ENCODE measurements at regions not wholly inside any gene's neighbourhood (a gene's known extent, or its start where the extent isn't known, plus 50 kb on each side); places are given as distances from the start of the nearest gene placed in this dataset.

DNA sequence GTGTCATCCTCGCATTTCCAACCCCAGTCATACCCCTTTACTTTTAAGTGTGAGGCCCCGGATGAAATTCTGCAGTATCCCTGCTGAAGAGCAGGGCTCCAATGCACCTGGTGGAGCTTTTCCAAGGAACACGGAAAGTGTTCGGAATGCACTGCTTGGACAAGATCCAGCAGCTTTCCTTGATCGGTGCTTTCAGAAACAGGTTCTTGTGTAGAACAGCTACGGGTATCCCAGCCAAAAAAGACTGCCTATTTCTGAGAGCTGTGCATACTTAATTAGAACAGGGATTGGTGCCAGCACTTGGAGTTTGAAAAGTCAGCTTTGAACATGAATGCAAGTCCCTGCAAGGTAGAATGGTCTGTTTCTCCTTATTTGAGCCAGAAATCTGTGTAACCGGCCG, 87.2 kb upstream of the C1QTNF9B start:
- WGBS, 4 donors: 49 to 67% (median 50%) methylated on average over 8 of the region's 8 CpGs
- Histone ChIP-seq H3K27me3 (peaks cover 0 to 10% (median 0%) of the 10 kb centered on the region in 9 donors), H3K36me3 (no peaks in the 10 kb centered on the region), H3K27ac (no peak overlapping the region), H3K9me3 (no peaks in the 10 kb centered on the region), H3K4me1 (peaks cover 0 to 24% (median 6%) of the 10 kb centered on the region in 12 donors), H3K4me3 (no peak overlapping the region)
- TF ChIP-seq CTCF (IDR thresholded peaks at IDR 0.05) (no peak), POLR2A (IDR thresholded peaks at IDR 0.05) (no peak)
- ATAC-seq (no peak), DNase-seq (no peak)
- intact Hi-C loops (cut with DNase I): no loop called here

GRCh38 chr13:23985060-23985459, 87.8 kb upstream of the C1QTNF9B start:
- no peaks in the 10 kb centered on the region for H3K36me3 ChIP-seq
- TF ChIP-seq POLR2A (IDR thresholded peaks at IDR 0.05): no peak
- TF ChIP-seq CTCF (IDR thresholded peaks at IDR 0.05): no peak
- intact Hi-C loops (cut with DNase I): no loop called here
- DNase-seq: no peak
- no peak for ATAC-seq
- no peaks in the 10 kb centered on the region for H3K9me3 ChIP-seq
- peaks cover 0 to 20% (median 4%) of the 10 kb centered on the region in 12 donors for H3K4me1 ChIP-seq
- WGBS, 4 donors: 84 to 93% (median 89%) methylated on average over 7 of the region's 7 CpGs
- no peak overlapping the region for H3K27ac ChIP-seq
- H3K4me3 ChIP-seq: no peak overlapping the region
- peaks cover 0 to 6% (median 0%) of the 10 kb centered on the region in 9 donors for H3K27me3 ChIP-seq

- Histone ChIP-seq H3K4me3 (no peak overlapping the region), H3K27me3 (no peaks in the 10 kb centered on the region), H3K9me3 (no peaks in the 10 kb centered on the region), H3K36me3 (no peaks in the 10 kb centered on the region), H3K4me1 (peaks cover 0 to 16% (median 4%) of the 10 kb centered on the region in 12 donors), H3K27ac (no peak overlapping the region)
- intact Hi-C loops (cut with DNase I): no loop called here
- no peak for ATAC-seq
- 63 to 78% (median 70%) methylated on average over 11 of the region's 11 CpGs for WGBS, 4 donors
- TF ChIP-seq POLR2A (IDR thresholded peaks at IDR 0.05): no peak
- no peak for TF ChIP-seq CTCF (IDR thresholded peaks at IDR 0.05)
- DNase-seq: no peak
These were observed 88.5 kb upstream of the C1QTNF9B start for GRCh38 chr13:23985839-23986238.

- intact Hi-C loops (cut with DNase I): no loop called here
- no peaks in the 10 kb centered on the region for H3K27me3 ChIP-seq
- ATAC-seq (no peak), DNase-seq (no peak)
- no peak for TF ChIP-seq CTCF (IDR thresholded peaks at IDR 0.05)
- TF ChIP-seq POLR2A (IDR thresholded peaks at IDR 0.05): no peak
- H3K27ac ChIP-seq: no peak overlapping the region
- H3K36me3 ChIP-seq: no peaks in the 10 kb centered on the region
- H3K9me3 ChIP-seq: no peaks in the 10 kb centered on the region
- WGBS, 4 donors: 64 to 83% (median 68%) methylated on average over 3 of the region's 3 CpGs
- H3K4me1 ChIP-seq: peaks cover 0 to 16% (median 4%) of the 10 kb centered on the region in 12 donors
- no peak overlapping the region for H3K4me3 ChIP-seq
These were observed 89.3 kb upstream of the C1QTNF9B start for GRCh38 chr13:23986619-23987018.

Data from heart left ventricle (tissue), 16 donors.